Stomach (tissue), 8 donors: ENCODE measurements at regions not wholly inside any gene's neighbourhood (a gene's known extent, or its start where the extent isn't known, plus 50 kb on each side); places are given as distances from the start of the nearest gene placed in this dataset.

Experiments used
- DNase-seq, 2 donors: peaks; one replicate each; pipeline versions ENCODE4 v3.0.0 to v3.0.0-alpha.2; 2013 to 2019
- H3K27ac ChIP-seq, 5 donors: fragments of 200-600 bp in 4 of 5; sonication (generic) in 4 of 5; one replicate each; pipeline ENCODE4 v1.5.1; 2013 to 2019; ENCODE audit warnings: mild to moderate bottlenecking in 1 of 5, moderate library complexity in 1 of 5
- H3K27me3 ChIP-seq, 3 donors: fragments of 200-600 bp; sonication (generic); one replicate each; pipeline ENCODE4 v1.5.1; 2017 to 2019; ENCODE audit warnings: mixed run types in 1 of 3
- H3K36me3 ChIP-seq, 4 donors: fragments of 200-600 bp; sonication (generic); 1 replicate in 3 of 4; 2 replicates in 1 of 4; pipeline ENCODE4 v1.5.1; 2016 to 2019
- H3K4me1 ChIP-seq, 4 donors: fragments of 200-600 bp; sonication (generic); one replicate each; pipeline ENCODE4 v1.5.1; 2016 to 2019
- H3K4me3 ChIP-seq, 4 donors: fragments of 200-600 bp; sonication (generic) in 3 of 4; one replicate each; pipeline ENCODE4 v1.5.1; 2016 to 2019; ENCODE audit warnings: mild to moderate bottlenecking in 1 of 4
- H3K9me3 ChIP-seq, 4 donors: fragments of 200-600 bp; sonication (generic); one replicate each; pipeline ENCODE4 v1.5.1; 2016 to 2019
- EP300 ChIP-seq: sonication (generic); formaldehyde crosslinking; IDR thresholded peaks from one replicate; pipeline ENCODE4 v1.6.1; 2017; ENCODE audit warnings: antibody characterized with exemption
- POLR2A ChIP-seq, 4 donors: fragments of 450-650 bp; IDR thresholded peaks; one replicate each; pipeline ENCODE4 v1.6.1; 2016; ENCODE audit warnings: antibody characterized with exemption in 4 of 4, control low read depth in 2 of 4, mild to moderate bottlenecking in 1 of 4, moderate library complexity in 1 of 4
- POLR2AphosphoS5 ChIP-seq, 3 donors: sonication (generic); formaldehyde crosslinking; IDR thresholded peaks; one replicate each; pipeline ENCODE4 v1.6.1; 2016; ENCODE audit warnings: antibody characterized with exemption in 3 of 3
- WGBS, 5 donors: extraction: QIAGEN DNeasy Blood & Tissue Kit in 3 of 5; methylation state at CpG; one replicate each; pipeline versions ENCODE4 v1.1.5 to v1.1.7; 2013 to 2018; 5-methylcytosine and 5-hydroxymethylcytosine counted together
- intact Hi-C: fragments of 100-400 bp; cut with DNase I; formaldehyde crosslinking; loops from one replicate; pipeline ENCODE4 v1.15.1; 2023; ENCODE audit warnings: low total_unique reads
- TF ChIP-seq, protein P1 (sequence below), 7 experiments: fragments of 450-650 bp in 4 of 7; fragments of 200-600 bp in 3 of 7; sonication (generic) in 3 of 7; IDR thresholded peaks; one replicate each; pipeline ENCODE4 v1.5.1; 2016 to 2019; ENCODE audit warnings: antibody characterized with exemption in 7 of 7, control low read depth in 2 of 7, mild to moderate bottlenecking in 1 of 7
- donor health status: healthy with polysubstance abuse.
- donor health status: Bipolar disorder and iron deficiency.
- donor health status: healthy.

DNA sequence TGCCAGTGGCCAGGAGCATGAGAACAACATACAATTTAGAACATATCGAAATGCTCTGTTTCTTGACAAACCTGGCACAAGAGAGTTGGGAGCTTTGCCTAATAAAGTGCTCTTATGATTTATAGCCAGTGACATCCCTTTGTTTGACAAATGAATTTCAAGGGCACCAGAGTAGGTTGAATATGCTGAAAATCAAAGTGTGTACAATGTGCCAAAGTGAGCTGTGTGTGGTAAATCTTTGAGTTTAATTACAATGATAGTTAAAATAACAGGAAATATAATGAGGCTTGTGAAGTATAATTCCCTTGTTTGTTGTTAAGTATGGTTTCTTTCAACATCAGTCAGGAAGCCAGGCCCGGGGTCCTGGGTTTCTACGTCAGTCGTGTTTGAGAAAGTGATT lies 211.9 kb downstream of the EBLN2 start:
- Histone ChIP-seq H3K4me1 (no peaks in the 10 kb centered on the region), H3K27me3 (no peaks in the 10 kb centered on the region), H3K9me3 (no peaks in the 10 kb centered on the region), H3K27ac (no peak overlapping the region), H3K36me3 (no peaks in the 10 kb centered on the region), H3K4me3 (no peak overlapping the region)
- 80 to 88% (median 86%) methylated on average over 4 of the region's 4 CpGs for WGBS, 5 donors
- intact Hi-C loops: no loop called here
- TF ChIP-seq, protein P1, sequence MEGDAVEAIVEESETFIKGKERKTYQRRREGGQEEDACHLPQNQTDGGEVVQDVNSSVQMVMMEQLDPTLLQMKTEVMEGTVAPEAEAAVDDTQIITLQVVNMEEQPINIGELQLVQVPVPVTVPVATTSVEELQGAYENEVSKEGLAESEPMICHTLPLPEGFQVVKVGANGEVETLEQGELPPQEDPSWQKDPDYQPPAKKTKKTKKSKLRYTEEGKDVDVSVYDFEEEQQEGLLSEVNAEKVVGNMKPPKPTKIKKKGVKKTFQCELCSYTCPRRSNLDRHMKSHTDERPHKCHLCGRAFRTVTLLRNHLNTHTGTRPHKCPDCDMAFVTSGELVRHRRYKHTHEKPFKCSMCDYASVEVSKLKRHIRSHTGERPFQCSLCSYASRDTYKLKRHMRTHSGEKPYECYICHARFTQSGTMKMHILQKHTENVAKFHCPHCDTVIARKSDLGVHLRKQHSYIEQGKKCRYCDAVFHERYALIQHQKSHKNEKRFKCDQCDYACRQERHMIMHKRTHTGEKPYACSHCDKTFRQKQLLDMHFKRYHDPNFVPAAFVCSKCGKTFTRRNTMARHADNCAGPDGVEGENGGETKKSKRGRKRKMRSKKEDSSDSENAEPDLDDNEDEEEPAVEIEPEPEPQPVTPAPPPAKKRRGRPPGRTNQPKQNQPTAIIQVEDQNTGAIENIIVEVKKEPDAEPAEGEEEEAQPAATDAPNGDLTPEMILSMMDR (IDR thresholded peaks at IDR 0.05): no peak
- no peak for TF ChIP-seq POLR2A (IDR thresholded peaks at IDR 0.05)
- no peak for TF ChIP-seq POLR2AphosphoS5 (IDR thresholded peaks at IDR 0.05)
- TF ChIP-seq EP300: no peak
- no peak for DNase-seq

DNA sequence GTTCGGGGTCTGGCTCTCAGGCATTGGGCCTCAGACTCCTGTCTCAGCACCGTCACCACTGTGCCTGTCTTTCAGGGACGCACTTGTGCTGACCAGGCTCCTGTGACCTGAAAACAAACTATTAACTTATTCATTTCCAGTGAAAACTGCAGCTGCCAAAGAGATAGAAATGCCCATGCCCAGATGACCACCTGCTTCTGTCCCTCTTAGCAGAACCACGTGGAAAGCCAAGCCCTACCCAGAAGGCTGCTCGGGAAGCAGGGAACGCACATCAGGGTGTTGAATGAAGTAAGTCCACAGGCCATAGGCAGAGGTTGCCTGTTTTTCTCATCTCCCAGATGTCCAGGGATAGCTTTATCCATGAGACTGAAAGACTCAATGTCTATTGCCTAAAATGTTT lies 219.3 kb downstream of the EBLN2 start:
- H3K4me3 ChIP-seq: no peak overlapping the region
- WGBS, 5 donors: 70 to 75% (median 74%) methylated on average over 6 of the region's 6 CpGs
- no peak for DNase-seq
- H3K27ac ChIP-seq: no peak overlapping the region
- intact Hi-C loops: no loop called here
- H3K9me3 ChIP-seq: no peaks in the 10 kb centered on the region
- H3K4me1 ChIP-seq: no peaks in the 10 kb centered on the region
- no peaks in the 10 kb centered on the region for H3K36me3 ChIP-seq
- TF ChIP-seq, protein P1 (IDR thresholded peaks at IDR 0.05): no peak
- TF ChIP-seq EP300 (no peak), POLR2AphosphoS5 (IDR thresholded peaks at IDR 0.05) (no peak), POLR2A (IDR thresholded peaks at IDR 0.05) (no peak)
- H3K27me3 ChIP-seq: no peaks in the 10 kb centered on the region

DNA sequence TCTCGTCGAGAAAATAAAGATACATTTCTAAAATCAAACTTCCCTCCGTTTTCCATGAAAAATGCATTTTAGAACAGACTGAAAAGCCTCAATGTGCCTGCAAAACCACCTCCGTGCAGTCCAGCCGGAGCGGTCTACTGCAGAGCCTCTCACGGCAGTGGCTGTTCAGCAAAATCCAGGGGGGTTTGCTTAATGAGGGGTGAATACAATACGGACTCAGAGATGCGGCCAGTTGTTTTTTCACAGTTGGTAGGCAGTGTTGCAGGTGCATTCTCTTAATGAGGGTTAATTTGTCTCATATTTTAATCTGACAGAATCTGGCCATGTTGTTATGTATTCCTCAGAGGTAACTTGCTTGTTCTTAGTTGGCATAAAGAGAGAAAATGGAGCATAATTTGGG lies 223.0 kb downstream of the EBLN2 start:
- Histone ChIP-seq H3K4me3 (no peak overlapping the region), H3K36me3 (no peaks in the 10 kb centered on the region), H3K9me3 (no peaks in the 10 kb centered on the region), H3K27me3 (no peaks in the 10 kb centered on the region), H3K27ac (no peak overlapping the region), H3K4me1 (no peaks in the 10 kb centered on the region)
- DNase-seq: peak in 1 of 2 donors; percentile 20
- TF ChIP-seq POLR2A (IDR thresholded peaks at IDR 0.05) (no peak), EP300 (no peak), POLR2AphosphoS5 (IDR thresholded peaks at IDR 0.05) (no peak)
- TF ChIP-seq, protein P1 (IDR thresholded peaks at IDR 0.05): no peak
- 81 to 86% (median 84%) methylated on average over 9 of the region's 9 CpGs for WGBS, 5 donors
- intact Hi-C loops: no loop called here

DNA sequence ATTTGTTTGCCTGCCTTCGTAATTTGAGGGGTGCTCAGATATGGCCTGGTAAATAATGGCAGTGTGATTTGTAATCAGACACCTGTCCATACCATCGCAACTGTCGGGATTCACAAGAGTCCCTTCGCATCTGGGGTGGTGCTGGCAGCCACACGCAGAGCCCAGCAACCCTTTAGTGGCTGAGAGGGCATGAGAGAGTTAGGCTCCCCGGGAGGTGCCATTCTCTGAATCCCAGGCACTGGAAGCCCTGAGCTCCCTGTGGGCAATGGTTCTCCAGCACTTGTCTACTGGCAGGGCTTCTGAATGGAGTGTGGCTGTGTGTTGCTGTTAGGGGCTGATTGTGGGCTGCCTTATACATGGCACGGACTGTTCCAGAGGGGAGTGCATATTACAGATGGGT lies 230.1 kb downstream of the EBLN2 start:
- Histone ChIP-seq H3K9me3 (no peaks in the 10 kb centered on the region), H3K4me1 (no peaks in the 10 kb centered on the region), H3K27ac (no peak overlapping the region), H3K4me3 (no peak overlapping the region), H3K27me3 (no peaks in the 10 kb centered on the region), H3K36me3 (no peaks in the 10 kb centered on the region)
- WGBS, 5 donors: 59 to 71% (median 62%) methylated on average over 6 to 7 of the region's 7 CpGs
- DNase-seq: no peak
- intact Hi-C loops: no loop called here
- TF ChIP-seq POLR2A (IDR thresholded peaks at IDR 0.05): no peak

DNA sequence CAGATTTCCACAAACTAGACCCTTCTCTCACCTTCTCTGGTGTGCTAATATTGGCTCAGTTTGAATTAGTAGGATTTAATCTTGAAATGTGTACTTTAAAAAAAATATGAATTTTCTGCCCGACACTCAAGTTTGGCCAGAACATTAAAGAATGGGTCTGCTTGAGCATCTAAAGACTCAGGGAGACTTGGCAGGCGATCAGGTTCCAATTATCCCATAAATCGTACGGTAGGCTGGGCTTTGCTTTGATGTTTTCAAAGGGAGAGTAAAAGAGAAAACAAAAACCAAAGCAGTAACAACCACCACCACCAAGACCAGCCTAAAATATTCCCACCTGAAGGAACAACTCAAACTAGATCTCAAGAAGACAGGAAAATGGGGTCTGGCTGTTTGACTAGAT lies 230.8 kb downstream of the EBLN2 start:
- Histone ChIP-seq H3K4me1 (no peaks in the 10 kb centered on the region), H3K27ac (no peak overlapping the region), H3K4me3 (no peak overlapping the region), H3K36me3 (no peaks in the 10 kb centered on the region), H3K9me3 (no peaks in the 10 kb centered on the region), H3K27me3 (no peaks in the 10 kb centered on the region)
- intact Hi-C loops: no loop called here
- WGBS, 5 donors: 48 to 79% (median 66%) methylated on average over 4 of the region's 4 CpGs
- TF ChIP-seq POLR2AphosphoS5 (IDR thresholded peaks at IDR 0.05) (no peak), EP300 (no peak), POLR2A (IDR thresholded peaks at IDR 0.05) (no peak)
- TF ChIP-seq, protein P1 (IDR thresholded peaks at IDR 0.05): no peak
- peak in 1 of 2 donors; percentile 33 for DNase-seq
